Mucosa of gallbladder (tissue), 1 donor: ENCODE measurements at regions not wholly inside any gene's neighbourhood (a gene's known extent, or its start where the extent isn't known, plus 50 kb on each side); places are given as distances from the start of the nearest gene placed in this dataset.
A peak's percentile ranks its signal among the peaks of the same experiment; 100 is the strongest.

ENCODE experiments used
- DNase-seq: peaks from one replicate; pipeline ENCODE4 v3.0.0-alpha.2; 2020; ENCODE audit warnings: low spot score
- donor health status: DM: no; HTN: no; CAD: no.

- no peak for DNase-seq
Measured at GRCh38 chr14:54129850-54130640, 173.4 kb upstream of the BMP4 start.

- no peak for DNase-seq
Measured at GRCh38 chr14:54132496-54132895, 175.9 kb upstream of the BMP4 start.

- DNase-seq, result peak; percentile 14
Measured at GRCh38 chr14:54133896-54134295, 177.3 kb upstream of the BMP4 start.

- DNase-seq, result no peak
Measured at GRCh38 chr14:54135804-54136280, 179.2 kb upstream of the BMP4 start.

GRCh38 chr14:54136894-54137613 is 180.4 kb upstream of the BMP4 start:
- no peak for DNase-seq

GRCh38 chr14:54137614-54137961 is 181.0 kb upstream of the BMP4 start:
- DNase-seq, result no peak

- no peak for DNase-seq
Measured at GRCh38 chr14:54138024-54138353, 181.4 kb upstream of the BMP4 start.

- no peak for DNase-seq
Measured at GRCh38 chr14:54138354-54139038, 181.9 kb upstream of the BMP4 start.

GRCh38 chr14:54140551-54140950 is 183.9 kb upstream of the BMP4 start:
- DNase-seq, result no peak

GRCh38 chr14:54146601-54147000 is 190.0 kb upstream of the BMP4 start:
- DNase-seq, result no peak

- peak; percentile 12 for DNase-seq
Measured at GRCh38 chr14:54147282-54147681, 190.7 kb upstream of the BMP4 start.

- DNase-seq, result no peak
Measured at GRCh38 chr14:54147758-54148157, 191.1 kb upstream of the BMP4 start.

- no peak for DNase-seq
Measured at GRCh38 chr14:54148251-54148650, 191.6 kb upstream of the BMP4 start.

- DNase-seq, result no peak
Measured at GRCh38 chr14:54152351-54152750, 195.7 kb upstream of the BMP4 start.

- DNase-seq, result no peak
Measured at GRCh38 chr14:54166049-54166950, 209.7 kb upstream of the BMP4 start.

- DNase-seq, result no peak
Measured at GRCh38 chr14:54168489-54168888, 211.9 kb upstream of the BMP4 start.

GRCh38 chr14:54169254-54169924 is 212.8 kb upstream of the BMP4 start:
- DNase-seq, result no peak

GRCh38 chr14:54170301-54170700 is 213.7 kb upstream of the BMP4 start:
- no peak for DNase-seq

- DNase-seq, result no peak
Measured at GRCh38 chr14:54172114-54172513, 215.5 kb upstream of the BMP4 start.

- no peak for DNase-seq
Measured at GRCh38 chr14:54172562-54172961, 215.9 kb upstream of the BMP4 start.

GRCh38 chr14:54173802-54174201 is 217.2 kb upstream of the BMP4 start:
- DNase-seq, result no peak
